HCT116 (cell line): ENCODE measurements at regions not wholly inside any gene's neighbourhood (a gene's known extent, or its start where the extent isn't known, plus 50 kb on each side); places are given as distances from the start of the nearest gene placed in this dataset.

Source experiments
- ATAC-seq: fragments of 200-7000 bp; cut with Tn5 transposase; 2 replicates; pipeline ENCODE4 v1.9.1; 2020; ENCODE audit warnings: mild to moderate bottlenecking, moderate library complexity
- BruUV-seq: library from RNA; stranded (reverse); fragments of 400-500 nt; replicated peaks from 2 replicates; lab custom pipeline; 2021; lab: Mats Ljungman, UMichigan
- CTCF ChIA-PET: fragments of 300-600 bp; sonication (Branson Sonifier 250); formaldehyde crosslinking; loops from one replicate; lab custom pipeline; 2021; ENCODE audit warnings: antibody characterized with exemption; lab: Charles Lee
- POLR2A ChIA-PET: fragments of 300-600, 350-600 bp; sonication (Branson Sonifier 250); formaldehyde crosslinking; loops from one replicate; lab custom pipeline; 2021; ENCODE audit warnings: antibody characterized with exemption; lab: Charles Lee
- RAD21 ChIA-PET, 2 experiments: fragments of 300-600 bp; sonication (Branson Sonifier 250); formaldehyde crosslinking; loops; one replicate each; lab custom pipeline; 2023; ENCODE audit warnings: low total read pairs in 2 of 2; ENCODE audit not compliant: uncharacterized antibody in 2 of 2, unreplicated experiment in 2 of 2, low non-redundant PET in 1 of 2; lab: Charles Lee
- DNase-seq: peaks from one replicate; pipeline ENCODE4 v3.0.0-alpha.2; 2010; ENCODE audit warnings: low read depth, low spot score
- H2AFZ ChIP-seq: fragments of 200-600 bp; shearing (Covaris generic), sonication (generic); 2 replicates; pipeline ENCODE4 v1.6.1; 2017; ENCODE audit warnings: low read depth, mixed run types, mixed read lengths, antibody characterized with exemption, low read length; ENCODE audit not compliant: poor library complexity, severe bottlenecking
- H3K27ac ChIP-seq: 2 replicates; pipeline ENCODE4 v1.5.1; 2012; ENCODE audit warnings: low read depth, low read length
- H3K27me3 ChIP-seq: fragments of 200-600 bp; sonication (generic); 2 replicates; pipeline ENCODE4 v1.6.1; 2016; ENCODE audit warnings: mixed run types, low read length, mixed read lengths; ENCODE audit not compliant: insufficient read depth
- H3K36me3 ChIP-seq, 2 experiments: fragments of 200-500 bp in 1 of 2; fragments of 200-600 bp in 1 of 2; sonication (Bioruptor generic) in 1 of 2; sonication (generic) in 1 of 2; 2 replicates each; pipeline versions ENCODE4 v1.5.1 to v1.6.1; 2014 to 2016; ENCODE audit warnings: low read length in 2 of 2, inconsistent platforms in 1 of 2, mixed read lengths in 1 of 2, mixed run types in 1 of 2; ENCODE audit not compliant: insufficient read depth in 2 of 2, control insufficient read depth in 1 of 2
- H3K4me1 ChIP-seq, 2 experiments: fragments of 200-600 bp in 1 of 2; sonication (generic) in 1 of 2; 2 replicates each; pipeline versions ENCODE4 v1.5.1 to v1.6.1; 2012 to 2017; ENCODE audit warnings: low read length in 2 of 2, inconsistent platforms in 1 of 2, mild to moderate bottlenecking in 1 of 2, mixed read lengths in 1 of 2, mixed run types in 1 of 2, moderate library complexity in 1 of 2; ENCODE audit not compliant: insufficient read depth in 2 of 2, control insufficient read depth in 1 of 2
- H3K4me2 ChIP-seq: fragments of 200-600 bp; sonication (generic); 2 replicates; pipeline ENCODE4 v1.6.1; 2017; ENCODE audit warnings: mixed run types, low read length, mixed read lengths
- H3K4me3 ChIP-seq, 2 experiments: fragments of 200-600 bp in 1 of 2; sonication (generic) in 1 of 2; replicated peaks in 1 of 2; 2 replicates each; pipeline ENCODE4 v1.5.1; 2011 to 2016; ENCODE audit warnings: low read length in 2 of 2, control low read depth in 1 of 2, low read depth in 1 of 2, mild to moderate bottlenecking in 1 of 2, mixed read lengths in 1 of 2, mixed run types in 1 of 2
- H3K79me2 ChIP-seq: fragments of 200-600 bp; sonication (generic); 2 replicates; pipeline ENCODE4 v1.6.1; 2017; ENCODE audit warnings: mild to moderate bottlenecking, mixed run types, low read length, moderate library complexity, mixed read lengths; ENCODE audit not compliant: insufficient read depth
- H3K9ac ChIP-seq: fragments of 200-600 bp; sonication (generic); 2 replicates; pipeline ENCODE4 v1.6.1; 2016; ENCODE audit warnings: low read length, mixed read lengths
- H3K9me2 ChIP-seq: fragments of 200-600 bp; sonication (generic), shearing (Covaris generic); 2 replicates; pipeline ENCODE4 v1.6.1; 2017; ENCODE audit warnings: mixed run types, mild to moderate bottlenecking, moderate library complexity; ENCODE audit not compliant: insufficient read depth
- H3K9me3 ChIP-seq, 2 experiments: fragments of 200-500 bp in 1 of 2; fragments of 200-600 bp in 1 of 2; sonication (Bioruptor generic) in 1 of 2; sonication (generic) in 1 of 2; 2 replicates each; pipeline ENCODE4 v1.6.1; 2014 to 2017; ENCODE audit warnings: low read length in 2 of 2, mixed read lengths in 2 of 2, inconsistent platforms in 1 of 2, low read depth in 1 of 2, mild to moderate bottlenecking in 1 of 2, mixed run types in 1 of 2, moderate library complexity in 1 of 2; ENCODE audit not compliant: control insufficient read depth in 1 of 2, insufficient read depth in 1 of 2
- H4K20me1 ChIP-seq: fragments of 200-600 bp; sonication (generic), shearing (Covaris generic); 2 replicates; pipeline ENCODE4 v1.6.1; 2017; ENCODE audit warnings: mixed run types, mild to moderate bottlenecking, moderate library complexity; ENCODE audit not compliant: insufficient read depth
- ATF3 ChIP-seq: IDR thresholded peaks from 2 replicates; pipeline ENCODE4 v1.6.1; 2012
- CBX3 ChIP-seq: IDR thresholded peaks from 2 replicates; pipeline ENCODE4 v1.6.1; 2012; ENCODE audit warnings: low read depth
- CEBPB ChIP-seq: IDR thresholded peaks from 2 replicates; pipeline ENCODE4 v1.6.1; 2012; ENCODE audit warnings: low read depth
- EGR1 ChIP-seq: IDR thresholded peaks from 2 replicates; pipeline ENCODE4 v1.6.1; 2012; ENCODE audit warnings: low read depth
- JUND ChIP-seq: IDR thresholded peaks from 2 replicates; pipeline ENCODE4 v1.6.1; 2012
- POLR2A ChIP-seq: IDR thresholded peaks from 2 replicates; pipeline ENCODE4 v1.7.0; 2011; ENCODE audit warnings: borderline replicate concordance; ENCODE audit not compliant: insufficient read depth, insufficient read length; ENCODE audit errors: extremely low read depth
- REST ChIP-seq: IDR thresholded peaks from 2 replicates; pipeline ENCODE4 v1.6.1; 2012; ENCODE audit warnings: low read depth
- SP1 ChIP-seq: IDR thresholded peaks from 2 replicates; pipeline ENCODE4 v1.6.1; 2012; ENCODE audit warnings: low read depth
- SRF ChIP-seq: IDR thresholded peaks from 2 replicates; pipeline ENCODE4 v1.6.1; 2012; ENCODE audit warnings: low read depth
- TCF7L2 ChIP-seq: IDR thresholded peaks from 2 replicates; pipeline ENCODE4 v1.7.0; 2011; ENCODE audit warnings: borderline replicate concordance, inconsistent platforms; ENCODE audit not compliant: insufficient read depth, insufficient read length; ENCODE audit errors: extremely low read depth
- ZFX ChIP-seq: fragments of 450-650 bp; IDR thresholded peaks from 2 replicates; pipeline ENCODE4 v1.6.1; 2017
- intact Hi-C: fragments of 100-400 bp; cut with micrococcal nuclease; formaldehyde crosslinking; loops from 2 replicates; pipeline ENCODE4 v1.10.0; 2022

- TF ChIP-seq SRF, result no peak
- TF ChIP-seq CBX3, result no peak
- no peak for TF ChIP-seq POLR2A
- no peak for TF ChIP-seq ZFX
- no peak for TF ChIP-seq ATF3
- no peak for TF ChIP-seq SP1
- no peak for TF ChIP-seq TCF7L2
- TF ChIP-seq JUND, result no peak
- no peak for TF ChIP-seq REST
- TF ChIP-seq EGR1, result no peak
- no peak for TF ChIP-seq CEBPB
- Histone ChIP-seq H2AFZ (no peak overlapping the region), H3K9me2 (no peaks in the 10 kb centered on the region), H3K9ac (no peak overlapping the region), H3K4me2 (no peak overlapping the region), H3K27ac (no peak overlapping the region), H4K20me1 (no peaks in the 10 kb centered on the region), H3K36me3 (no peaks in the 10 kb centered on the region), H3K4me1 (no peaks in the 10 kb centered on the region), H3K9me3 (no peaks in the 10 kb centered on the region), H3K79me2 (no peaks in the 10 kb centered on the region), H3K4me3 (no peak overlapping the region), H3K27me3 (no peaks in the 10 kb centered on the region)
- DNase-seq (no peak), ATAC-seq (no peak)
- intact Hi-C loops, result no loop called here
- RAD21 ChIA-PET, result no interaction called here
- POLR2A ChIA-PET, result no interaction called here
- CTCF ChIA-PET, result no interaction called here
- BruUV-seq, result no TSS peak
These were observed 567.2 kb downstream of the SATB2 start for GRCh38 chr2:198890490-198890889.
